WTC11 (cell line): ENCODE measurements at regions not wholly inside any gene's neighbourhood (a gene's known extent, or its start where the extent isn't known, plus 50 kb on each side); places are given as distances from the start of the nearest gene placed in this dataset.

Source experiments
- ATAC-seq: fragments of 200-7000 bp; cut with Tn5 transposase; 2 replicates; pipeline ENCODE4 v1.10.0; 2021; ENCODE audit warnings: mild to moderate bottlenecking, moderate library complexity
- CTCF ChIA-PET: fragments of 300-600 bp; sonication (Branson Sonifier 250); formaldehyde crosslinking; loops from one replicate; lab custom pipeline; 2021; ENCODE audit warnings: antibody characterized with exemption; lab: Charles Lee
- POLR2A ChIA-PET: fragments of 350-600 bp; sonication (Branson Sonifier 250); formaldehyde crosslinking; loops from one replicate; lab custom pipeline; 2021; ENCODE audit warnings: antibody characterized with exemption; lab: Charles Lee
- DNase-seq: peaks from one replicate; pipeline ENCODE4 v3.0.0; 2021; ENCODE audit warnings: low spot score
- H3K27ac Mint-ChIP-seq: 2 replicates; pipeline ENCODE4 v1.8.0; 2021; ENCODE audit warnings: mixed read lengths
- H3K27me3 Mint-ChIP-seq: 2 replicates; pipeline ENCODE4 v1.8.0; 2021; ENCODE audit warnings: low read depth, mild to moderate bottlenecking, moderate library complexity, mixed read lengths
- H3K36me3 Mint-ChIP-seq: 2 replicates; pipeline ENCODE4 v1.8.0; 2021; ENCODE audit warnings: mixed read lengths
- H3K4me1 Mint-ChIP-seq: 2 replicates; pipeline ENCODE4 v1.8.0; 2022; ENCODE audit warnings: mixed read lengths
- H3K4me3 Mint-ChIP-seq: 2 replicates; pipeline ENCODE4 v1.8.0; 2021; ENCODE audit warnings: mild to moderate bottlenecking, moderate library complexity, mixed read lengths
- H3K9me3 Mint-ChIP-seq: 2 replicates; pipeline ENCODE4 v1.8.0; 2021; ENCODE audit warnings: mixed read lengths
- ATF1 ChIP-seq: sonication (generic); formaldehyde crosslinking; IDR thresholded peaks from 2 replicates; pipeline ENCODE4 v1.8.1; 2023; ENCODE audit warnings: mild to moderate bottlenecking, moderate library complexity, missing genetic modification reagents
- ESRRA ChIP-seq: sonication (generic); formaldehyde crosslinking; IDR thresholded peaks from 2 replicates; pipeline ENCODE4 v1.8.1; 2022; ENCODE audit warnings: mild to moderate bottlenecking, missing genetic modification reagents, borderline replicate concordance
- FOXJ3 ChIP-seq: sonication (generic); formaldehyde crosslinking; IDR thresholded peaks from 2 replicates; pipeline ENCODE4 v1.9.0; 2021; ENCODE audit warnings: missing genetic modification reagents, mild to moderate bottlenecking, borderline replicate concordance
- FOXK1 ChIP-seq: sonication (generic); formaldehyde crosslinking; IDR thresholded peaks from 2 replicates; pipeline ENCODE4 v1.8.0; 2022; ENCODE audit warnings: mild to moderate bottlenecking, moderate library complexity, missing genetic modification reagents
- GTF2I ChIP-seq: fragments of 250-450 bp; sonication (Bioruptor Pico); conservative IDR thresholded peaks from 2 replicates; pipeline ENCODE4 v1.4.0; 2021; ENCODE audit warnings: mild to moderate bottlenecking
- JUN ChIP-seq: sonication (generic); formaldehyde crosslinking; IDR thresholded peaks from 2 replicates; pipeline ENCODE4 v1.8.0; 2023; ENCODE audit warnings: mild to moderate bottlenecking, missing genetic modification reagents
- NFE2L1 ChIP-seq: sonication (generic); formaldehyde crosslinking; IDR thresholded peaks from 2 replicates; pipeline ENCODE4 v1.8.1; 2023; ENCODE audit warnings: missing genetic modification reagents
- NR1H2 ChIP-seq: sonication (generic); formaldehyde crosslinking; IDR thresholded peaks from 2 replicates; pipeline ENCODE4 v1.9.0; 2021; ENCODE audit warnings: mild to moderate bottlenecking, moderate library complexity, missing genetic modification reagents
- NR3C1 ChIP-seq: sonication (generic); formaldehyde crosslinking; conservative IDR thresholded peaks from 2 replicates; pipeline ENCODE4 v1.8.1; 2023; ENCODE audit warnings: low read depth, mild to moderate bottlenecking, missing genetic modification reagents
- ZNF138 ChIP-seq: sonication (generic); formaldehyde crosslinking; conservative IDR thresholded peaks from 2 replicates; pipeline ENCODE4 v1.8.1; 2022; ENCODE audit warnings: mild to moderate bottlenecking, moderate library complexity, missing genetic modification reagents
- ZNF263 ChIP-seq: sonication (generic); formaldehyde crosslinking; IDR thresholded peaks from 2 replicates; pipeline ENCODE4 v1.8.1; 2022; ENCODE audit warnings: low read depth, mild to moderate bottlenecking, moderate library complexity, missing genetic modification reagents
- ZNF423 ChIP-seq: fragments of 250-450 bp; sonication (Bioruptor Pico); IDR thresholded peaks from 2 replicates; pipeline ENCODE4 v2.1.2; 2022; ENCODE audit warnings: mild to moderate bottlenecking, moderate library complexity
- ZNF671 ChIP-seq: fragments of 250-450 bp; sonication (Bioruptor Pico); IDR thresholded peaks from 2 replicates; pipeline ENCODE4 v1.8.0; 2021; ENCODE audit warnings: mild to moderate bottlenecking
- TF ChIP-seq, protein P1 (sequence below): sonication (generic); formaldehyde crosslinking; IDR thresholded peaks from 2 replicates; pipeline ENCODE4 v1.8.0; 2023; ENCODE audit warnings: missing genetic modification reagents, mild to moderate bottlenecking, borderline replicate concordance
- TF ChIP-seq, protein P2 (sequence below): sonication (generic); formaldehyde crosslinking; IDR thresholded peaks from 2 replicates; pipeline ENCODE4 v1.8.1; 2023; ENCODE audit warnings: mild to moderate bottlenecking, missing genetic modification reagents
- TF ChIP-seq, protein P3 (sequence below): fragments of 250-450 bp; sonication (Bioruptor Pico); IDR thresholded peaks from 2 replicates; pipeline ENCODE4 v1.8.0; 2021; ENCODE audit warnings: mild to moderate bottlenecking
- TF ChIP-seq, protein P4 (sequence below): sonication (generic); formaldehyde crosslinking; IDR thresholded peaks from 2 replicates; pipeline ENCODE4 v1.8.1; 2023; ENCODE audit warnings: mild to moderate bottlenecking, missing genetic modification reagents, moderate library complexity
- TF ChIP-seq, protein P5 (sequence below): sonication (generic); formaldehyde crosslinking; IDR thresholded peaks from 2 replicates; pipeline ENCODE4 v1.8.1; 2022; ENCODE audit warnings: low read depth, mild to moderate bottlenecking, moderate library complexity, missing genetic modification reagents, borderline replicate concordance
- TF ChIP-seq, protein P6 (sequence below): sonication (generic); formaldehyde crosslinking; IDR thresholded peaks from 2 replicates; pipeline ENCODE4 v1.8.1; 2023; ENCODE audit warnings: mild to moderate bottlenecking, missing genetic modification reagents
- TF ChIP-seq, protein P7 (sequence below): fragments of 250-450 bp; sonication (Bioruptor Pico); IDR thresholded peaks from 2 replicates; pipeline ENCODE4 v1.9.0; 2021; ENCODE audit warnings: mild to moderate bottlenecking
- TF ChIP-seq, protein P8 (sequence below): sonication (generic); formaldehyde crosslinking; IDR thresholded peaks from 2 replicates; pipeline ENCODE4 v1.8.1; 2022; ENCODE audit warnings: mild to moderate bottlenecking, missing genetic modification reagents, moderate library complexity, borderline replicate concordance

DNA sequence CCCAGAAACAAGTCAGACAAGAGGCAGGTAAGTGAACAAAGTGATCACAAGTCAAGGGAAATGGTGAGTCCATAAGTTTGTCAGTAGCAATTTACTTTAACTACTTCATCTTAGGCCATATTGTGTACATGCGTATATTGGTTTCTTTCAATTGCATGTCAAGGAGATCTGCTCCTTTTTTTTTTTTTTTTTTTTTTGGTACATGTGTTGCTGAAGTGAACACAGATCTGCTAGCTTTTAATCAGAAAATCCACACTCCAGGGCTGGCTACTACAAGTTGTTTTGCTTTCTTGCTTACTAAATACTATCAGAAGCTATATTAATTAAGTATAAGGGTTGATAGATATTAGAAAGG is 985.1 kb downstream of the TSN start:
- ChIA-PET CTCF (no interaction called here), POLR2A (no interaction called here)
- no peak for DNase-seq
- Mint-ChIP-seq H3K27ac (no peak overlapping the region), H3K27me3 (no peaks in the 10 kb centered on the region), H3K9me3 (peaks cover 25% of the 10 kb centered on the region), H3K36me3 (peaks cover 28% of the 10 kb centered on the region), H3K4me1 (peaks cover 63% of the 10 kb centered on the region), H3K4me3 (no peak overlapping the region)
- TF ChIP-seq ZNF263 (CRISPR knock-in tag) (no peak), GTF2I (CRISPR knock-in tag) (no peak), ZNF138 (no peak), ZNF671 (CRISPR knock-in tag) (no peak), NR1H2 (no peak), FOXK1 (CRISPR knock-in tag) (no peak), NFE2L1 (CRISPR knock-in tag) (no peak), ZNF423 (CRISPR knock-in tag) (no peak), ATF1 (CRISPR knock-in tag) (no peak)
- TF ChIP-seq, protein P1, sequence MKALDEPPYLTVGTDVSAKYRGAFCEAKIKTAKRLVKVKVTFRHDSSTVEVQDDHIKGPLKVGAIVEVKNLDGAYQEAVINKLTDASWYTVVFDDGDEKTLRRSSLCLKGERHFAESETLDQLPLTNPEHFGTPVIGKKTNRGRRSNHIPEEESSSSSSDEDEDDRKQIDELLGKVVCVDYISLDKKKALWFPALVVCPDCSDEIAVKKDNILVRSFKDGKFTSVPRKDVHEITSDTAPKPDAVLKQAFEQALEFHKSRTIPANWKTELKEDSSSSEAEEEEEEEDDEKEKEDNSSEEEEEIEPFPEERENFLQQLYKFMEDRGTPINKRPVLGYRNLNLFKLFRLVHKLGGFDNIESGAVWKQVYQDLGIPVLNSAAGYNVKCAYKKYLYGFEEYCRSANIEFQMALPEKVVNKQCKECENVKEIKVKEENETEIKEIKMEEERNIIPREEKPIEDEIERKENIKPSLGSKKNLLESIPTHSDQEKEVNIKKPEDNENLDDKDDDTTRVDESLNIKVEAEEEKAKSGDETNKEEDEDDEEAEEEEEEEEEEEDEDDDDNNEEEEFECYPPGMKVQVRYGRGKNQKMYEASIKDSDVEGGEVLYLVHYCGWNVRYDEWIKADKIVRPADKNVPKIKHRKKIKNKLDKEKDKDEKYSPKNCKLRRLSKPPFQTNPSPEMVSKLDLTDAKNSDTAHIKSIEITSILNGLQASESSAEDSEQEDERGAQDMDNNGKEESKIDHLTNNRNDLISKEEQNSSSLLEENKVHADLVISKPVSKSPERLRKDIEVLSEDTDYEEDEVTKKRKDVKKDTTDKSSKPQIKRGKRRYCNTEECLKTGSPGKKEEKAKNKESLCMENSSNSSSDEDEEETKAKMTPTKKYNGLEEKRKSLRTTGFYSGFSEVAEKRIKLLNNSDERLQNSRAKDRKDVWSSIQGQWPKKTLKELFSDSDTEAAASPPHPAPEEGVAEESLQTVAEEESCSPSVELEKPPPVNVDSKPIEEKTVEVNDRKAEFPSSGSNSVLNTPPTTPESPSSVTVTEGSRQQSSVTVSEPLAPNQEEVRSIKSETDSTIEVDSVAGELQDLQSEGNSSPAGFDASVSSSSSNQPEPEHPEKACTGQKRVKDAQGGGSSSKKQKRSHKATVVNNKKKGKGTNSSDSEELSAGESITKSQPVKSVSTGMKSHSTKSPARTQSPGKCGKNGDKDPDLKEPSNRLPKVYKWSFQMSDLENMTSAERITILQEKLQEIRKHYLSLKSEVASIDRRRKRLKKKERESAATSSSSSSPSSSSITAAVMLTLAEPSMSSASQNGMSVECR (CRISPR knock-in tag), result no peak
- TF ChIP-seq, protein P2, sequence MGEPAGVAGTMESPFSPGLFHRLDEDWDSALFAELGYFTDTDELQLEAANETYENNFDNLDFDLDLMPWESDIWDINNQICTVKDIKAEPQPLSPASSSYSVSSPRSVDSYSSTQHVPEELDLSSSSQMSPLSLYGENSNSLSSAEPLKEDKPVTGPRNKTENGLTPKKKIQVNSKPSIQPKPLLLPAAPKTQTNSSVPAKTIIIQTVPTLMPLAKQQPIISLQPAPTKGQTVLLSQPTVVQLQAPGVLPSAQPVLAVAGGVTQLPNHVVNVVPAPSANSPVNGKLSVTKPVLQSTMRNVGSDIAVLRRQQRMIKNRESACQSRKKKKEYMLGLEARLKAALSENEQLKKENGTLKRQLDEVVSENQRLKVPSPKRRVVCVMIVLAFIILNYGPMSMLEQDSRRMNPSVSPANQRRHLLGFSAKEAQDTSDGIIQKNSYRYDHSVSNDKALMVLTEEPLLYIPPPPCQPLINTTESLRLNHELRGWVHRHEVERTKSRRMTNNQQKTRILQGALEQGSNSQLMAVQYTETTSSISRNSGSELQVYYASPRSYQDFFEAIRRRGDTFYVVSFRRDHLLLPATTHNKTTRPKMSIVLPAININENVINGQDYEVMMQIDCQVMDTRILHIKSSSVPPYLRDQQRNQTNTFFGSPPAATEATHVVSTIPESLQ (CRISPR knock-in tag), result no peak
- no peak for ATAC-seq

DNA sequence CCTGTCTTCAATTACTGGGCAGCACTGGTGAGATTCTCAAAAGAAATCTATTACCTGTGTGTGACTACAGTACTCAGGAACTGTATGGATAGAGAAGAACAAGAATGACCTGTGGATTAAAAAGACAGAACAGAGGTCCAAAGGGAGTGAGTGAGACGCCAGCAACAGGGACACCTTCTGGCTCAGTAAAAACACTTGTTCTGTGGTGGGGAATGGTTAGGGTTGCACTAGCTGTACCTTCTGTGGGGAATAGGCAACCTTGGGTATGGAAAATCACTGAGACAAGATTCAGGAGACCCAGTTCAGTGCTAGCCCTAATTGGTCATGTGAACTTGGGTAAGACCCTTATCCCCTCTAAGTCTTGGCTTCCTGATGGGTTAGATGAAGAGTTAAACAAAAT is 986.0 kb downstream of the TSN start:
- peaks cover 28% of the 10 kb centered on the region for H3K36me3 Mint-ChIP-seq
- H3K27ac Mint-ChIP-seq, result no peak overlapping the region
- no peaks in the 10 kb centered on the region for H3K27me3 Mint-ChIP-seq
- DNase-seq, result no peak
- ChIA-PET POLR2A (no interaction called here), CTCF (no interaction called here)
- H3K4me1 Mint-ChIP-seq, result peaks cover 62% of the 10 kb centered on the region
- ATAC-seq, result peak; percentile 65
- no peak overlapping the region for H3K4me3 Mint-ChIP-seq
- H3K9me3 Mint-ChIP-seq, result peaks cover 24% of the 10 kb centered on the region
- TF ChIP-seq JUN (no peak), FOXJ3 (no peak), NR1H2 (no peak), ESRRA (no peak), NR3C1 (CRISPR knock-in tag) (no peak)
- TF ChIP-seq, protein P3, sequence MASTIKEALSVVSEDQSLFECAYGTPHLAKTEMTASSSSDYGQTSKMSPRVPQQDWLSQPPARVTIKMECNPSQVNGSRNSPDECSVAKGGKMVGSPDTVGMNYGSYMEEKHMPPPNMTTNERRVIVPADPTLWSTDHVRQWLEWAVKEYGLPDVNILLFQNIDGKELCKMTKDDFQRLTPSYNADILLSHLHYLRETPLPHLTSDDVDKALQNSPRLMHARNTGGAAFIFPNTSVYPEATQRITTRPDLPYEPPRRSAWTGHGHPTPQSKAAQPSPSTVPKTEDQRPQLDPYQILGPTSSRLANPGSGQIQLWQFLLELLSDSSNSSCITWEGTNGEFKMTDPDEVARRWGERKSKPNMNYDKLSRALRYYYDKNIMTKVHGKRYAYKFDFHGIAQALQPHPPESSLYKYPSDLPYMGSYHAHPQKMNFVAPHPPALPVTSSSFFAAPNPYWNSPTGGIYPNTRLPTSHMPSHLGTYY (CRISPR knock-in tag), result no peak
- TF ChIP-seq, protein P4, sequence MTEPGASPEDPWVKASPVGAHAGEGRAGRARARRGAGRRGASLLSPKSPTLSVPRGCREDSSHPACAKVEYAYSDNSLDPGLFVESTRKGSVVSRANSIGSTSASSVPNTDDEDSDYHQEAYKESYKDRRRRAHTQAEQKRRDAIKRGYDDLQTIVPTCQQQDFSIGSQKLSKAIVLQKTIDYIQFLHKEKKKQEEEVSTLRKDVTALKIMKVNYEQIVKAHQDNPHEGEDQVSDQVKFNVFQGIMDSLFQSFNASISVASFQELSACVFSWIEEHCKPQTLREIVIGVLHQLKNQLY (CRISPR knock-in tag), result no peak
- TF ChIP-seq, protein P5, sequence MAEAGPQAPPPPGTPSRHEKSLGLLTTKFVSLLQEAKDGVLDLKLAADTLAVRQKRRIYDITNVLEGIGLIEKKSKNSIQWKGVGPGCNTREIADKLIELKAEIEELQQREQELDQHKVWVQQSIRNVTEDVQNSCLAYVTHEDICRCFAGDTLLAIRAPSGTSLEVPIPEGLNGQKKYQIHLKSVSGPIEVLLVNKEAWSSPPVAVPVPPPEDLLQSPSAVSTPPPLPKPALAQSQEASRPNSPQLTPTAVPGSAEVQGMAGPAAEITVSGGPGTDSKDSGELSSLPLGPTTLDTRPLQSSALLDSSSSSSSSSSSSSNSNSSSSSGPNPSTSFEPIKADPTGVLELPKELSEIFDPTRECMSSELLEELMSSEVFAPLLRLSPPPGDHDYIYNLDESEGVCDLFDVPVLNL (CRISPR knock-in tag), result no peak
- TF ChIP-seq, protein P6, sequence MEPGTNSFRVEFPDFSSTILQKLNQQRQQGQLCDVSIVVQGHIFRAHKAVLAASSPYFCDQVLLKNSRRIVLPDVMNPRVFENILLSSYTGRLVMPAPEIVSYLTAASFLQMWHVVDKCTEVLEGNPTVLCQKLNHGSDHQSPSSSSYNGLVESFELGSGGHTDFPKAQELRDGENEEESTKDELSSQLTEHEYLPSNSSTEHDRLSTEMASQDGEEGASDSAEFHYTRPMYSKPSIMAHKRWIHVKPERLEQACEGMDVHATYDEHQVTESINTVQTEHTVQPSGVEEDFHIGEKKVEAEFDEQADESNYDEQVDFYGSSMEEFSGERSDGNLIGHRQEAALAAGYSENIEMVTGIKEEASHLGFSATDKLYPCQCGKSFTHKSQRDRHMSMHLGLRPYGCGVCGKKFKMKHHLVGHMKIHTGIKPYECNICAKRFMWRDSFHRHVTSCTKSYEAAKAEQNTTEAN (CRISPR knock-in tag), result no peak
- TF ChIP-seq, protein P7, sequence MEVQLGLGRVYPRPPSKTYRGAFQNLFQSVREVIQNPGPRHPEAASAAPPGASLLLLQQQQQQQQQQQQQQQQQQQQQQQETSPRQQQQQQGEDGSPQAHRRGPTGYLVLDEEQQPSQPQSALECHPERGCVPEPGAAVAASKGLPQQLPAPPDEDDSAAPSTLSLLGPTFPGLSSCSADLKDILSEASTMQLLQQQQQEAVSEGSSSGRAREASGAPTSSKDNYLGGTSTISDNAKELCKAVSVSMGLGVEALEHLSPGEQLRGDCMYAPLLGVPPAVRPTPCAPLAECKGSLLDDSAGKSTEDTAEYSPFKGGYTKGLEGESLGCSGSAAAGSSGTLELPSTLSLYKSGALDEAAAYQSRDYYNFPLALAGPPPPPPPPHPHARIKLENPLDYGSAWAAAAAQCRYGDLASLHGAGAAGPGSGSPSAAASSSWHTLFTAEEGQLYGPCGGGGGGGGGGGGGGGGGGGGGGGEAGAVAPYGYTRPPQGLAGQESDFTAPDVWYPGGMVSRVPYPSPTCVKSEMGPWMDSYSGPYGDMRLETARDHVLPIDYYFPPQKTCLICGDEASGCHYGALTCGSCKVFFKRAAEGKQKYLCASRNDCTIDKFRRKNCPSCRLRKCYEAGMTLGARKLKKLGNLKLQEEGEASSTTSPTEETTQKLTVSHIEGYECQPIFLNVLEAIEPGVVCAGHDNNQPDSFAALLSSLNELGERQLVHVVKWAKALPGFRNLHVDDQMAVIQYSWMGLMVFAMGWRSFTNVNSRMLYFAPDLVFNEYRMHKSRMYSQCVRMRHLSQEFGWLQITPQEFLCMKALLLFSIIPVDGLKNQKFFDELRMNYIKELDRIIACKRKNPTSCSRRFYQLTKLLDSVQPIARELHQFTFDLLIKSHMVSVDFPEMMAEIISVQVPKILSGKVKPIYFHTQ (CRISPR knock-in tag), result no peak
- TF ChIP-seq, protein P8, sequence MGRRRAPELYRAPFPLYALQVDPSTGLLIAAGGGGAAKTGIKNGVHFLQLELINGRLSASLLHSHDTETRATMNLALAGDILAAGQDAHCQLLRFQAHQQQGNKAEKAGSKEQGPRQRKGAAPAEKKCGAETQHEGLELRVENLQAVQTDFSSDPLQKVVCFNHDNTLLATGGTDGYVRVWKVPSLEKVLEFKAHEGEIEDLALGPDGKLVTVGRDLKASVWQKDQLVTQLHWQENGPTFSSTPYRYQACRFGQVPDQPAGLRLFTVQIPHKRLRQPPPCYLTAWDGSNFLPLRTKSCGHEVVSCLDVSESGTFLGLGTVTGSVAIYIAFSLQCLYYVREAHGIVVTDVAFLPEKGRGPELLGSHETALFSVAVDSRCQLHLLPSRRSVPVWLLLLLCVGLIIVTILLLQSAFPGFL, result no peak
